MV-4-11 (cell line): ENCODE measurements at regions not wholly inside any gene's neighbourhood (a gene's known extent, or its start where the extent isn't known, plus 50 kb on each side); places are given as distances from the start of the nearest gene placed in this dataset.

ENCODE experiments used
- DNase-seq: peaks from one replicate; lab custom pipeline; 2025; lab: John Stamatoyannopoulos, UW

- DNase-seq, result no peak
These were observed 161.0 kb downstream of the TRMT11 start for GRCh38 chr6:126147291-126147815.

GRCh38 chr6:126148853-126149252 is 162.5 kb downstream of the TRMT11 start:
- no peak for DNase-seq

DNA sequence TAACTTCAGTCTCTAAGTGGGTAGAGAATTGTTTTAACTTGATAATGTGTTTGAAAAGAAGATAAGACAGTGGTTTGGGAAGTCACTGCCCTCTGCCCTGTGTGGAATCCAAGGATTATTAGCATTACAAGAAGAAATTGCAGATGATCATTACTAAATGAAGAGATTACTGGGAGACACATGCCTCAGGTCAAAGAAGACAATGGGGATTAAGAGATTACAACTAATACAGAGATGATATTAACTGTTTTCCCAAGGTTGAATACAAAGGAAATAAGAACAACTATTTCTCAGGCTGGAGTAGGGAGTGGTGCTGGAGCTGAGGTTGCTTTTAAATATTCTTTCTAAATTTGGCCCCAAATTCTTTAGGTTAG is 166.0 kb downstream of the TRMT11 start:
- no peak for DNase-seq

- DNase-seq, result no peak
These were observed 167.3 kb downstream of the TRMT11 start for GRCh38 chr6:126153661-126154060.

GRCh38 chr6:126156973-126157372 is 170.6 kb downstream of the TRMT11 start:
- DNase-seq, result peak; percentile 46

- no peak for DNase-seq
These were observed 172.2 kb upstream of the CENPW start for GRCh38 chr6:126167726-126168125.

- no peak for DNase-seq
These were observed 169.5 kb upstream of the CENPW start for GRCh38 chr6:126170433-126170832.

GRCh38 chr6:126170978-126171382 is 168.9 kb upstream of the CENPW start:
- DNase-seq, result peak; percentile 78

- DNase-seq, result no peak
These were observed 167.8 kb upstream of the CENPW start for GRCh38 chr6:126172131-126172530.

DNA sequence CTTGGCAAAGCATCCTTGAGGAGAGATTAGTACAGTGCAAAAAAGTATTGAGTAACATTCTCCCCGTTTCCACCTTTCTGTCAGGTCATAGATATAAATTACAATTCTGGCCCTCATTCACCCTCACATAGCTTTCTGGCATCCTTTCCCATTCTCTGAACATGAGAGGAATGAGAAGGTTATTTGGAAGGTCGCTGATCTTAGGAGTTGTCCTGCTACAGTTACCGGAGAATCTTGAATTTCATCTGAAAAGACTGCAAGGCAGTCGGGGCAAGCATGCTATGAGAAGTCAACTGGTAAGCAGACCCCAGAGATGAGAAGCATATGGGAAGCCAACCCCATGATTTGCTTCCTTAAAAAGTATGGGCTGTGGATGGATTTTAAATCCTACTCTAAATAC is 166.7 kb upstream of the CENPW start:
- no peak for DNase-seq

DNA sequence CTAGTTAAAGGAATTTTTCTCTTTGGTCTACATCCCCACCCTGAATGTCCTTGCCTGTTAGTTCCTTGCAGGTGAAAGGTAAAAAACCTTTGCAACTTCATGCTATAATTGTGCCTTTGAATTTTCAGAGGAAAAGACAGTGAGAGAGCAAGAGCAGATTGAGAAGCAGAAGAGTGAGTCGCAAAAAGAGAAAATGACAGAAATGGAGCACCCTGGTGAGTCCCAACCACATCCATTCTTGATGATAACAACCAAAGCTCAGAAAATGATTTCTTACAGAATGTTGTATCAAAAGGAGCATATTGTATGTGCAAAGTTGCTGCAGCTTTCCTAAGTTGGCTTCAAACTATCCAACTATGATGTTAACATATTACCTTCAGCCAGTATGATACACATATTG is 165.2 kb upstream of the CENPW start:
- DNase-seq, result no peak

DNA sequence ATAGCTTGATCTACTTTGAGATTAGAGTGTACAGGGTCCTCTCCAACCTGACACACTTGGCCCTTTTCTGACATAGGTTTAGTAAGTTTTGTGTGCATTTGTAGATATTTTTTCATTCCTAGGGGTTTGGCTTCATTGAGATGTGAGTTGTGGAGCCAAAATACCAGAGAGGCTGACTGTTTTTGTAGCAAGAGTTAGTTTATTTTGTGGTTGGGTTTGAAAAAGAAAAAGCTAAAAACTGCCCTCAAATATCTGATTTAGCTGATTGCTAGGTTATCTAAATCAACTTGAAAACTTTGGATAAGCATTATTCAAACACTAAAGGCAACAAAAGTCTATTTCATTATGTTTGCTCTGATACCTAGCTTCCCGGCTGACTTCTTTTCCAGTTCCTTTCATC is 164.7 kb upstream of the CENPW start:
- no peak for DNase-seq

GRCh38 chr6:126176282-126176681 is 163.6 kb upstream of the CENPW start:
- DNase-seq, result peak; percentile 30

DNA sequence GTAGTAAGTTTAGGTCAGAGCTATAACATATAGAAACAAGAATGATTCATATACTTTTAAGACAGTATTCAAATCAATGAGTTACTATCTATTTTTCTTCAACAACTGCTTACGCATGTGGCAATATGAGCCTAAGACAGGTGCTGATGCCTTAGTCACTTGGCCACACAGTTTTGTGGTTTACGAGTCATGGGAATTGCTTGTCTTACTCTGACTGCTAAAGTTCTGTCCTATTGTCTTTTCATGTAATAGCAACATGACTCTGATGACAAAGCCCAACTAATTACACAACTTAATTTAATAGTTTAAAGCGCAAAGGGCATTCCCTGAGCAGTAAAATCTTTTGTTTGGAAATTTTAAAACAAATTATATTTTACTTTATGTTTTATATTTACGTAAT is 159.3 kb upstream of the CENPW start:
- DNase-seq, result peak; percentile 78

DNA sequence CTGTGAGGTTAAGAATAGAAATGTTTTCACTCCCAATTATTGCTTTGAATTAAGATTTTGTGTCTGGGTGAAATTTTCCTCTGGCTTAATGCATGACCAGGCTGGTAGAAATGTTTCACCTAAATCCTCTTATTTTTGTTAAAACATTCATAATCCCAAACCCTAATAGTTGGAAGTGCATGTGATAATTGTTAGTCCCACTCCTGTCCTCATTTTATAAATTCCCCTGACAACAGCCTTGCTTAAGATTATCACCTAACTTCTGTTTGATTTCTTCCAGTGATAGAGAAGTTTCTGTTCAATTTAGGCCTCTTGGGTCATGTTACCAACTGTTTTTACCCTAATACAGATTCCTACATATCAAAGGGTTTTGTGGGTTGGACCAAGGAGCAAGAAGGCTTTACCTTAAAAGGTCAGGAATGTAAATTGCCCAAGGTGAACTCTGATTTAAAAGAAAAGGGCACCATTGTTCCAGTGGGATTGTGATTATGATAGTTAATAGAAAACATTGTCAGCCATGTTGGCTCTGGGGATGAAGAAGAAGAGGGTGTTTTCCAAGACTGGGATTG is 158.7 kb upstream of the CENPW start:
- DNase-seq, result no peak

DNA sequence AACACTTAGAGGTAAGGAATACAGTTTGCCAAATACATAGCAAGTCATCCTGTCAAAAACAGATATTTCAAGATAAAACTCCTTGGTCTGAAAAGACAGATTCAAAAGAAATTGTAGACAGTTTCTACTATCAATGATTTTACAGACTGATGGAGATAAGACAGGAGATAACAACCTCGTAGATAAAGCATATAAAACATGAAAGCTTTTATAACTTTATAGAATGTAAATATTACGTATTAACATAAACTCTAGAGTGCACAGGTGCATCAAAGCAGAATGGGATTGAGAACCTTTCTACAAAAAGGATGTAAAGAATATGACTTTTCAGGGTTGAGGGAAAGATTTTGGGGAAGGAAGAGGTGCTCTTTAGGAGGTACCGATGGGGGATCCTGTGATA is 158.0 kb upstream of the CENPW start:
- no peak for DNase-seq

DNA sequence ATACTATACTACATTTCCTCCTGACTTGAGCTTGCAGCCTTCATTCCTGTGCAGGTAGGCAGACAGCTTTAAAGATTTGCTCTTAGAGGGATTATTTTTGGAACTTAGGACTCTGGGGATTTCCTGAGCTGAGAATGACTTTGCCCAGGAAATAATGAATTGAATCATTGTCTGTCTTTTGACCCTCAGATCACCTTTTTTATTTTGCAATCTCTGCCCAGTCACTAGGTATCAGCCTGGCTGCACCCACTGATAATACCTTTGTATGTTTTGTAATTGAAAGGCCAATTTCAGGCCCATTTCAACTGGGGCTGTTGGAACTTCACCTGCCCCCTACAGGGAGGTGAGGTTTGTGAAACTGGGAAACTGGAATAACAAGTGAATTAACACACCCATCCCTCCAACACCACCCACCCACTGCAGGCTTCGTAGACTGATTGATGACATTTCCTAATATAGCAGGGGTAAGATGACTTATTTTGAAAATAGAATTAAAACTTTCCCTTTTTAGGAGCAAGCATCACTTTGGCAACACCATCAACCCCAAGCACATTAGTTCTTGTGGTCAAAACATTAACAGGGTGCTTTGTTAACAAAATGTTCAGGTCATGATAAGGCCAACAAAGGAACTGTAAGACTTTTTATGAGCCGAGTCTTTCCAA is 157.1 kb upstream of the CENPW start:
- DNase-seq, result no peak

DNA sequence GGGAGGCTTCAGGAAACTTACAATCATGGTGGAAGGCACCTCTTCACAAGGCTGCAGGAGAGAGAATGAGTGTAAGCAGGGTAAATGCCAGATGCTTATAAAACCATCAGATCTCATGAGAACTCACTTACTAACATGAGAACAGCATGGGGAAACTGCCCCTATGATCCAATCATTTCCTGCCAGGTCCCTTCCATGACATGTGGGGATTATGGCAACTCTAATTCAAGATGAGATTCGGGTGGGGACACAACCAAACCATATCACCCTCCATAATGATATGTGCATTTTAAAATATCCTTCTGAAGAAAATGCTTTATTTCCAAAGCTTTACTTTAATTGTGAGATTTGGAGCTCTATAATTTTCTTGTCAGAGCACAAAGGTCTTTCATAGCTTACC is 154.1 kb upstream of the CENPW start:
- DNase-seq, result no peak

GRCh38 chr6:126188279-126188909 is 151.5 kb upstream of the CENPW start:
- peak; percentile 9 for DNase-seq

GRCh38 chr6:126195625-126196236 is 144.2 kb upstream of the CENPW start:
- DNase-seq, result no peak

GRCh38 chr6:126198631-126199030 is 141.3 kb upstream of the CENPW start:
- DNase-seq, result no peak

DNA sequence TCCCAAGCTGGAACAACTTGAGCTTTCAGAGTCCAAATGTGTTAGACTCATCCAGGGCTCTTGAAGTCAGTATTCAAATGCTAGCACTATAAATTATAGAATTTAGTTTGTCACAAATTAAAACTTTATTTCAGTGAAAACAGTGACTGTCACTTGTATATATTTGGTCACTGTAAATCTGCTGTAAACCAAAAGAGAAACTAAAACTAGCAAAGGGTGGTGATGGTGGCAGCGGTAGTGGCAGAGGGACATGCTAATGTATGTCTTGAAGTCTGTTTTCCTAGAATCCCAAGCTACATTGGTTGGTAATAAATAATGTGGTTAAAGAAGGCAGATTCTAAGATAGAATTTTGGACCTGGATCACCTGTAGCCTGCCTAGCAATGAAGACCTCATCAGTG is 140.4 kb upstream of the CENPW start:
- DNase-seq, result no peak

DNA sequence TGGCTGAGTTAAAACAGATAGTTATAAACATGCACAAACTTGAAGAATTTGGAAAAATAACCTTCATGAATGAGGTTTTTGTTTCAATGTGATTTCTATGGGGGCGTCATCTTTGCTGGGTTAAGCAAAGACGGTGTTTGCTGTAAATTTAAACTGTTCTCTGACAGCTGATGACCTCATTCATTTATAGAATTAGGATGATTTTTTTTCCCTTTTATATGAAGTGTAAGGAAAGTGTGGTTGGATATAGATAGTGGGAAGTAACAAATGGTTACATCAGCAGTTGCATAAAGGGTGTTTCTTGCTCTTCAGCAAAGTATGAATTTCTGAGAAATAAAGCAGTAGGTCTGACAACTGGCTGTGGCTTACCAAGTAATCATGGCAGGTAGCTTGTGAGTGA is 137.2 kb upstream of the CENPW start:
- DNase-seq, result no peak
